ENCODE measurements at regions not wholly inside any gene's neighbourhood (a gene's known extent, or its start where the extent isn't known, plus 50 kb on each side); places are given as distances from the start of the nearest gene placed in this dataset.

DNA sequence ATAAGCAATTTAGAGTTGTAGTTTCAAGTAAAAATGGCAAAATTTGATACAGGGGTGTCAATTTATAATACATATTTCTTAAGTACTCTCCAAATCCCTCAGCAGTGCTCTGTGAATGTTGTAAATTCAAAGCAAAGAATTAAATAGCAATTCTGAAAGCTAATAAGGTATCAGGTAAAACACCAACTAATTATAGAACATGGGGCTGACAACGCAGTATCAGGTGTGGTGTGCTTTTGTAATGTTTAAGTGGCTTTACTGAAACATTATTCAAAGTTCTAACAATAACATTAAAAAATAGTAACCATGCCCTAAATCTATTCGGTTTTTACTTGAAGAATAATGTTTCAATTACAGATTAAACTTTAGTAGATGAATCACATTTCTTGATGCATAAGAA is 1271.2 kb upstream of the ADGRL2 start:
- TF ChIP-seq POLR2AphosphoS5 (IDR thresholded peaks at IDR 0.05) (no peak), POLR2A (IDR thresholded peaks at IDR 0.05) (no peak)

All from breast epithelium (tissue), 3 donors.